Liver (tissue), 7 donors: ENCODE measurements at regions not wholly inside any gene's neighbourhood (a gene's known extent, or its start where the extent isn't known, plus 50 kb on each side); places are given as distances from the start of the nearest gene placed in this dataset.

Source experiments
- DNase-seq: peaks from one replicate; pipeline ENCODE4 v3.0.0-alpha.2; 2017; ENCODE audit warnings: low spot score
- H3K27ac ChIP-seq, 2 donors: one replicate each; pipeline ENCODE4 v1.7.0; 2013; ENCODE audit warnings: inconsistent platforms in 2 of 2, low read length in 2 of 2, control low read depth in 1 of 2, low read depth in 1 of 2, mild to moderate bottlenecking in 1 of 2
- H3K27me3 ChIP-seq, 4 donors: one replicate each; pipeline versions ENCODE4 v1.6.1 to v1.7.0; 2013; ENCODE audit warnings: low read length in 3 of 4, inconsistent platforms in 1 of 4, mild to moderate bottlenecking in 1 of 4, moderate library complexity in 1 of 4; ENCODE audit not compliant: control insufficient read depth in 4 of 4, insufficient read depth in 4 of 4
- H3K36me3 ChIP-seq, 4 donors: one replicate each; pipeline versions ENCODE4 v1.6.1 to v1.7.0; 2013; ENCODE audit warnings: low read length in 3 of 4, mild to moderate bottlenecking in 3 of 4, low read depth in 1 of 4, moderate library complexity in 1 of 4; ENCODE audit not compliant: control insufficient read depth in 4 of 4, insufficient read depth in 3 of 4
- H3K4me1 ChIP-seq, 4 donors: one replicate each; pipeline versions ENCODE4 v1.6.1 to v1.7.0; 2013; ENCODE audit warnings: low read length in 3 of 4, mild to moderate bottlenecking in 3 of 4, moderate library complexity in 1 of 4; ENCODE audit not compliant: control insufficient read depth in 4 of 4, insufficient read depth in 4 of 4
- H3K4me3 ChIP-seq, 3 donors: one replicate each; pipeline versions ENCODE4 v1.6.1 to v1.7.0; 2013; ENCODE audit warnings: low read length in 3 of 3, control low read depth in 1 of 3, low read depth in 1 of 3, mild to moderate bottlenecking in 1 of 3
- H3K9ac ChIP-seq, 2 donors: one replicate each; pipeline ENCODE4 v1.7.0; 2013; ENCODE audit warnings: low read length in 2 of 2, mild to moderate bottlenecking in 2 of 2, moderate library complexity in 2 of 2, control low read depth in 1 of 2, low read depth in 1 of 2
- H3K9me3 ChIP-seq, 4 donors: one replicate each; pipeline versions ENCODE4 v1.6.1 to v1.7.0; 2013; ENCODE audit warnings: low read length in 3 of 4; ENCODE audit not compliant: control insufficient read depth in 4 of 4
- ATF3 ChIP-seq: IDR thresholded peaks from 2 replicates; pipeline ENCODE4 v1.6.1; 2016; ENCODE audit warnings: antibody characterized with exemption
- CTCF ChIP-seq: fragments of 150-350 bp; IDR thresholded peaks from 2 replicates; pipeline ENCODE4 v1.5.1; 2017; ENCODE audit warnings: improper control_type of control experiment, low read depth, low read length; ENCODE audit not compliant: missing input control
- EGR1 ChIP-seq, 2 donors: IDR thresholded peaks; 2 replicates each; pipeline ENCODE4 v1.6.1; 2016 to 2018; ENCODE audit warnings: antibody characterized with exemption in 2 of 2, low read depth in 2 of 2
- FOXA1 ChIP-seq: IDR thresholded peaks from 2 replicates; pipeline ENCODE4 v1.6.1; 2016; ENCODE audit warnings: antibody characterized with exemption
- FOXA2 ChIP-seq: IDR thresholded peaks from 2 replicates; pipeline ENCODE4 v1.6.1; 2016; ENCODE audit warnings: antibody characterized with exemption
- GABPA ChIP-seq, 2 donors: IDR thresholded peaks in 1 of 2; conservative IDR thresholded peaks in 1 of 2; 2 replicates each; pipeline ENCODE4 v1.6.1; 2016; ENCODE audit warnings: antibody characterized with exemption in 2 of 2, mild to moderate bottlenecking in 1 of 2, moderate library complexity in 1 of 2
- HNF4A ChIP-seq, 2 donors: conservative IDR thresholded peaks; 2 replicates each; pipeline ENCODE4 v1.6.1; 2016; ENCODE audit warnings: antibody characterized with exemption in 2 of 2, mild to moderate bottlenecking in 2 of 2
- HNF4G ChIP-seq: IDR thresholded peaks from 2 replicates; pipeline ENCODE4 v1.6.1; 2016; ENCODE audit warnings: antibody characterized with exemption
- JUND ChIP-seq, 2 donors: IDR thresholded peaks; 2 replicates each; pipeline ENCODE4 v1.6.1; 2016; ENCODE audit warnings: antibody characterized with exemption in 2 of 2
- MAX ChIP-seq: IDR thresholded peaks from 2 replicates; pipeline ENCODE4 v1.6.1; 2016; ENCODE audit warnings: antibody characterized with exemption
- NR2F2 ChIP-seq: IDR thresholded peaks from 2 replicates; pipeline ENCODE4 v1.6.1; 2016; ENCODE audit warnings: antibody characterized with exemption
- RAD21 ChIP-seq, 2 donors: IDR thresholded peaks; 2 replicates each; pipeline ENCODE4 v1.6.1; 2016; ENCODE audit warnings: antibody characterized with exemption in 2 of 2, mild to moderate bottlenecking in 2 of 2
- RXRA ChIP-seq, 2 donors: IDR thresholded peaks; 2 replicates each; pipeline ENCODE4 v1.6.1; 2017 to 2018; ENCODE audit warnings: antibody characterized with exemption in 2 of 2, mild to moderate bottlenecking in 1 of 2
- SP1 ChIP-seq: IDR thresholded peaks from 2 replicates; pipeline ENCODE4 v1.6.1; 2018; ENCODE audit warnings: antibody characterized with exemption, mild to moderate bottlenecking
- TAF1 ChIP-seq: conservative IDR thresholded peaks from 2 replicates; pipeline ENCODE4 v1.6.1; 2016; ENCODE audit warnings: antibody characterized with exemption, mild to moderate bottlenecking
- YY1 ChIP-seq: IDR thresholded peaks from 2 replicates; pipeline ENCODE4 v1.6.1; 2016; ENCODE audit warnings: antibody characterized with exemption, mild to moderate bottlenecking
- TF ChIP-seq, protein P1 (sequence below): IDR thresholded peaks from 2 replicates; pipeline ENCODE4 v1.6.1; 2016; ENCODE audit warnings: antibody characterized with exemption, mild to moderate bottlenecking
- TF ChIP-seq, protein P2 (sequence below): IDR thresholded peaks from 2 replicates; pipeline ENCODE4 v1.6.1; 2016; ENCODE audit warnings: antibody characterized with exemption
- donor health status: healthy.
- donor health status: healthy.
- donor health status: healthy.
- donor health status: healthy.

DNA sequence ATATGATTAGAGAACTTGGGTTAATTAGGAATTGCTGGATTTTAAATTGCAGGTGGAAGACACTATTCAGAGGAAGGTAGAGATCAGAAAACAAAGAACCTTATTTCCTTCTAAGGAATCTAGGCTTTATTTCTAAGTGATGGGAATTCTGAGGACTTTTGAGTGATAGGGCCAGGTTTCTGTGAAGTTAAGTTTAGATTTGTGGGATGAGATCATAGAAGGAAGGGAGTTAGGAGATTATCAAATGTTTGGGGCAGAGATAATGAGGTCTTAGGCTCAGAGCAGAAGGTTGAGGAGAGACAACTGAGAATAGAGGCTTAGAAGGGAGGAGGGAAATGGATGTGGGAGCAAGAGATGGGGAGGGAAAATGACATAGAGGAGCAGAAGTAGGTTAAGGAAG is 109.7 kb upstream of the MMS22L start:
- H3K27me3 ChIP-seq = no peaks in the 10 kb centered on the region
- no peak overlapping the region for H3K9ac ChIP-seq
- no peak overlapping the region for H3K27ac ChIP-seq
- H3K4me3 ChIP-seq = no peak overlapping the region
- no peaks in the 10 kb centered on the region for H3K9me3 ChIP-seq
- no peak for DNase-seq
- H3K36me3 ChIP-seq = no peaks in the 10 kb centered on the region
- TF ChIP-seq CTCF (no peak), YY1 (no peak), EGR1 (IDR thresholded peaks at IDR 0.05; ENCODE audit: low read depth in 2 of 2) (no peak), HNF4A (conservative IDR thresholded peaks at IDR 0.05) (no peak), RAD21 (IDR thresholded peaks at IDR 0.05) (no peak), MAX (no peak), GABPA (IDR thresholded peaks at IDR 0.05 in 1 of 2, conservative IDR thresholded peaks at IDR 0.05 in 1 of 2) (no peak), RXRA (IDR thresholded peaks at IDR 0.05) (no peak), HNF4G (no peak), JUND (IDR thresholded peaks at IDR 0.05) (no peak), FOXA2 (no peak), ATF3 (no peak), NR2F2 (no peak), TAF1 (no peak), FOXA1 (no peak), SP1 (no peak)
- TF ChIP-seq, protein P1, sequence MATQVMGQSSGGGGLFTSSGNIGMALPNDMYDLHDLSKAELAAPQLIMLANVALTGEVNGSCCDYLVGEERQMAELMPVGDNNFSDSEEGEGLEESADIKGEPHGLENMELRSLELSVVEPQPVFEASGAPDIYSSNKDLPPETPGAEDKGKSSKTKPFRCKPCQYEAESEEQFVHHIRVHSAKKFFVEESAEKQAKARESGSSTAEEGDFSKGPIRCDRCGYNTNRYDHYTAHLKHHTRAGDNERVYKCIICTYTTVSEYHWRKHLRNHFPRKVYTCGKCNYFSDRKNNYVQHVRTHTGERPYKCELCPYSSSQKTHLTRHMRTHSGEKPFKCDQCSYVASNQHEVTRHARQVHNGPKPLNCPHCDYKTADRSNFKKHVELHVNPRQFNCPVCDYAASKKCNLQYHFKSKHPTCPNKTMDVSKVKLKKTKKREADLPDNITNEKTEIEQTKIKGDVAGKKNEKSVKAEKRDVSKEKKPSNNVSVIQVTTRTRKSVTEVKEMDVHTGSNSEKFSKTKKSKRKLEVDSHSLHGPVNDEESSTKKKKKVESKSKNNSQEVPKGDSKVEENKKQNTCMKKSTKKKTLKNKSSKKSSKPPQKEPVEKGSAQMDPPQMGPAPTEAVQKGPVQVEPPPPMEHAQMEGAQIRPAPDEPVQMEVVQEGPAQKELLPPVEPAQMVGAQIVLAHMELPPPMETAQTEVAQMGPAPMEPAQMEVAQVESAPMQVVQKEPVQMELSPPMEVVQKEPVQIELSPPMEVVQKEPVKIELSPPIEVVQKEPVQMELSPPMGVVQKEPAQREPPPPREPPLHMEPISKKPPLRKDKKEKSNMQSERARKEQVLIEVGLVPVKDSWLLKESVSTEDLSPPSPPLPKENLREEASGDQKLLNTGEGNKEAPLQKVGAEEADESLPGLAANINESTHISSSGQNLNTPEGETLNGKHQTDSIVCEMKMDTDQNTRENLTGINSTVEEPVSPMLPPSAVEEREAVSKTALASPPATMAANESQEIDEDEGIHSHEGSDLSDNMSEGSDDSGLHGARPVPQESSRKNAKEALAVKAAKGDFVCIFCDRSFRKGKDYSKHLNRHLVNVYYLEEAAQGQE = no peak
- TF ChIP-seq, protein P2, sequence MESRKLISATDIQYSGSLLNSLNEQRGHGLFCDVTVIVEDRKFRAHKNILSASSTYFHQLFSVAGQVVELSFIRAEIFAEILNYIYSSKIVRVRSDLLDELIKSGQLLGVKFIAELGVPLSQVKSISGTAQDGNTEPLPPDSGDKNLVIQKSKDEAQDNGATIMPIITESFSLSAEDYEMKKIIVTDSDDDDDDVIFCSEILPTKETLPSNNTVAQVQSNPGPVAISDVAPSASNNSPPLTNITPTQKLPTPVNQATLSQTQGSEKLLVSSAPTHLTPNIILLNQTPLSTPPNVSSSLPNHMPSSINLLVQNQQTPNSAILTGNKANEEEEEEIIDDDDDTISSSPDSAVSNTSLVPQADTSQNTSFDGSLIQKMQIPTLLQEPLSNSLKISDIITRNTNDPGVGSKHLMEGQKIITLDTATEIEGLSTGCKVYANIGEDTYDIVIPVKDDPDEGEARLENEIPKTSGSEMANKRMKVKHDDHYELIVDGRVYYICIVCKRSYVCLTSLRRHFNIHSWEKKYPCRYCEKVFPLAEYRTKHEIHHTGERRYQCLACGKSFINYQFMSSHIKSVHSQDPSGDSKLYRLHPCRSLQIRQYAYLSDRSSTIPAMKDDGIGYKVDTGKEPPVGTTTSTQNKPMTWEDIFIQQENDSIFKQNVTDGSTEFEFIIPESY = no peak
- no peaks in the 10 kb centered on the region for H3K4me1 ChIP-seq
